A673 (cell line): ENCODE measurements at regions not wholly inside any gene's neighbourhood (a gene's known extent, or its start where the extent isn't known, plus 50 kb on each side); places are given as distances from the start of the nearest gene placed in this dataset.

ENCODE experiments used
- BruUV-seq: library from RNA; stranded (reverse); fragments of 400-500 nt; replicated peaks from 2 replicates; lab custom pipeline; 2021; lab: Mats Ljungman, UMichigan
- CTCF ChIA-PET: fragments of 300-600 bp; sonication (Branson Sonifier 250); formaldehyde crosslinking; loops from one replicate; lab custom pipeline; 2022; ENCODE audit warnings: antibody characterized with exemption; lab: Charles Lee
- POLR2A ChIA-PET: fragments of 300-600 bp; sonication (Branson Sonifier 250); formaldehyde crosslinking; loops from one replicate; lab custom pipeline; 2022; ENCODE audit warnings: antibody characterized with exemption; ENCODE audit not compliant: low non-redundant PET; lab: Charles Lee
- DNase-seq: peaks from one replicate; pipeline ENCODE4 v3.0.0-alpha.2; 2015; ENCODE audit warnings: low spot score
- H3K27ac ChIP-seq: fragments of 200-600 bp; sonication (generic); 2 replicates; pipeline ENCODE4 v1.5.1; 2016; ENCODE audit warnings: mixed run types, low read depth, mild to moderate bottlenecking, mixed read lengths, antibody characterized with exemption, low read length; ENCODE audit not compliant: poor library complexity, severe bottlenecking
- H3K27me3 ChIP-seq: fragments of 200-600 bp; sonication (generic); replicated peaks from 2 replicates; pipeline ENCODE4 v1.6.1; 2017; ENCODE audit warnings: mixed run types, low read depth, mild to moderate bottlenecking, mixed read lengths, antibody characterized with exemption, low read length; ENCODE audit not compliant: insufficient read depth, poor library complexity
- H3K36me3 ChIP-seq: fragments of 200-600 bp; sonication (generic); 2 replicates; pipeline ENCODE4 v1.6.1; 2016; ENCODE audit warnings: mixed run types, mild to moderate bottlenecking, mixed read lengths, antibody characterized with exemption, low read length; ENCODE audit not compliant: insufficient read depth, poor library complexity, severe bottlenecking
- H3K4me1 ChIP-seq: fragments of 200-600 bp; sonication (generic); 2 replicates; pipeline ENCODE4 v1.6.1; 2017; ENCODE audit warnings: mixed run types, mild to moderate bottlenecking, mixed read lengths, antibody characterized with exemption, low read length; ENCODE audit not compliant: insufficient read depth, poor library complexity, severe bottlenecking
- H3K4me3 ChIP-seq: fragments of 200-600 bp; sonication (generic); 2 replicates; pipeline ENCODE4 v1.5.1; 2016; ENCODE audit warnings: low read depth, mixed run types, mild to moderate bottlenecking, mixed read lengths, low read length; ENCODE audit not compliant: poor library complexity, severe bottlenecking
- H3K9me3 ChIP-seq: fragments of 200-600 bp; sonication (generic); 2 replicates; pipeline ENCODE4 v1.6.1; 2016; ENCODE audit warnings: mixed run types, low read depth, mild to moderate bottlenecking, mixed read lengths, antibody characterized with exemption, low read length; ENCODE audit not compliant: poor library complexity, severe bottlenecking
- EZH2 ChIP-seq: fragments of 200-600 bp; sonication (generic); IDR thresholded peaks from 2 replicates; pipeline ENCODE4 v1.6.1; 2017; ENCODE audit warnings: borderline replicate concordance, low read depth, mild to moderate bottlenecking, mixed read lengths, antibody characterized with exemption, low read length; ENCODE audit not compliant: poor library complexity, severe bottlenecking
- intact Hi-C: fragments of 100-400 bp; cut with micrococcal nuclease; formaldehyde crosslinking; loops from one replicate; pipeline ENCODE4 v1.10.0; 2022; ENCODE audit not compliant: unreplicated experiment
- TF ChIP-seq, protein P1 (sequence below): fragments of 300-800, 200-600 bp; sonication (generic); conservative IDR thresholded peaks from 2 replicates; pipeline ENCODE4 v1.5.1; 2017; ENCODE audit warnings: low read depth, mild to moderate bottlenecking, antibody characterized with exemption, low read length, moderate library complexity, mixed read lengths

DNA sequence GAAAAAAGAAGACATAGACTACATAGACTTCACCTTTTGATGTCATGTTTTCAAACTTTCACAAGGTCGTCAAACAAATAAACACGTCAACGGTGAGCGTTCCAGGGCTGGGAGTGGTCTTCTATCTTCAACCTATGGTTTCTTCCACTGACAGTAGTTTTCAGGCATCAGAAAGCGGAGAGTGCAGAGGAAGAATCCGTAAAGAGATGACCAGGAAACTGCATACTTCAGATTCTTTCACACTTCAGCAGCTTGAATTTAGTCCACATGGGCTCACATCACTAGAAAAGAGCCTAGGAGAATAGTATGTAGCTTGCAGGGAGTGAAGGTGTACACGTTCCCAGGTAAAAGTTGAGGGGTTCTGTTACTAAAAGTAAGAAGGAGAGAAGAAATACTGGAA is 58.5 kb downstream of the NPY1R start:
- Histone ChIP-seq H3K27ac (no peak overlapping the region), H3K4me3 (no peak overlapping the region), H3K9me3 (no peaks in the 10 kb centered on the region), H3K36me3 (no peaks in the 10 kb centered on the region), H3K4me1 (no peaks in the 10 kb centered on the region), H3K27me3 (no peaks in the 10 kb centered on the region)
- no peak for DNase-seq
- POLR2A ChIA-PET = no interaction called here
- intact Hi-C loops = no loop called here
- CTCF ChIA-PET = no interaction called here
- BruUV-seq = no TSS peak
- no peak for TF ChIP-seq EZH2
- TF ChIP-seq, protein P1, sequence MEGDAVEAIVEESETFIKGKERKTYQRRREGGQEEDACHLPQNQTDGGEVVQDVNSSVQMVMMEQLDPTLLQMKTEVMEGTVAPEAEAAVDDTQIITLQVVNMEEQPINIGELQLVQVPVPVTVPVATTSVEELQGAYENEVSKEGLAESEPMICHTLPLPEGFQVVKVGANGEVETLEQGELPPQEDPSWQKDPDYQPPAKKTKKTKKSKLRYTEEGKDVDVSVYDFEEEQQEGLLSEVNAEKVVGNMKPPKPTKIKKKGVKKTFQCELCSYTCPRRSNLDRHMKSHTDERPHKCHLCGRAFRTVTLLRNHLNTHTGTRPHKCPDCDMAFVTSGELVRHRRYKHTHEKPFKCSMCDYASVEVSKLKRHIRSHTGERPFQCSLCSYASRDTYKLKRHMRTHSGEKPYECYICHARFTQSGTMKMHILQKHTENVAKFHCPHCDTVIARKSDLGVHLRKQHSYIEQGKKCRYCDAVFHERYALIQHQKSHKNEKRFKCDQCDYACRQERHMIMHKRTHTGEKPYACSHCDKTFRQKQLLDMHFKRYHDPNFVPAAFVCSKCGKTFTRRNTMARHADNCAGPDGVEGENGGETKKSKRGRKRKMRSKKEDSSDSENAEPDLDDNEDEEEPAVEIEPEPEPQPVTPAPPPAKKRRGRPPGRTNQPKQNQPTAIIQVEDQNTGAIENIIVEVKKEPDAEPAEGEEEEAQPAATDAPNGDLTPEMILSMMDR = no peak

DNA sequence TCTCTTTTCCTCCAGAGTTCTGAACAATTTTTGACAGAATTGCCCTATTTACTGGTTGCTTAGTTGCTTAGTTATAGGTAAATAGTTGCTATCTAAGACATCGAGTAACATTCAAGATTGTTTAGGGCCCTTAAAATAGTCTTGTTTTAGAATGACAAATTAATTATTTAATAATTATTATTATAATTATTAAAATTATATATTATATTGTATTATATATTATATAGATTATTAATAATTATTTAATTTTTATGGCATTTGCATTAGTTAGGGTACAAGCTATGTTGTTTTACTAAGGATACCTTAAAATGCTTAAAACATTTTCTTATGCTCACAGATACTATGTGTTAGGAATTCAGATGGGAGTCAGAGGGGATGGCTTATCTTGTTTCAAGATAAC is 59.2 kb downstream of the NPY1R start:
- intact Hi-C loops = no loop called here
- DNase-seq = no peak
- ChIA-PET POLR2A (interaction anchor here (0.5 kb wide), 1 partner anchor 267 kb away, joined by 3 read pairs; no protein-coding TSS in a partner anchor), CTCF (no interaction called here)
- no peak overlapping the region for H3K27ac ChIP-seq
- no TSS peak for BruUV-seq
- no peaks in the 10 kb centered on the region for H3K36me3 ChIP-seq
- no peaks in the 10 kb centered on the region for H3K27me3 ChIP-seq
- no peak for TF ChIP-seq EZH2
- TF ChIP-seq, protein P1 = no peak
- no peaks in the 10 kb centered on the region for H3K9me3 ChIP-seq
- H3K4me1 ChIP-seq = no peaks in the 10 kb centered on the region
- H3K4me3 ChIP-seq = no peak overlapping the region

DNA sequence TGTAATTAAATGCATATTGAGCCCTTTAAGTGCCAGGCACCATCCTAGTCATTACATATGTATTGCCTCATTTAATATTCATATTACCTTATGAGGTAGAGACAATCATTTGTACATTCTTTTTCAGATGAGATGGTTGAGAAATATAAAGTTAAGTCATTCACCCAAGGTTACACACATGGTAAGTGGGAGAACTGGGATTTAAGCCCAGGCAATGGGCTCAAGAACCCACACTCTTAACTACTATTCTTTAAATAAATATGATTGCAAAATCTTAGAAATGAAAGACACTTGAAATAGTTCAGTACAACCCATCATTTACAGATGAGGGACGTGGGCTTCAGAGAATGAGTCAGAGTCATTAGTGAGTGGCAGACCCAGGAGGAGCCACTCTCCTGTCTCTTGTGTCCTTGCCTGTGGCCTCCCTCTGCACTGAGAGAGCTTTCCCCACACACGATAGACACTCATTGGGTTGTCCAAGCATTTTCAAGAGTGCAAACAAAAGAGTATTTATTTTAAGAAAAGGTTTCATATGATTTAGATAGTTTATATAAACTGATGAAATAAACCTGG is 60.8 kb downstream of the NPY1R start:
- BruUV-seq = no TSS peak
- POLR2A ChIA-PET = no interaction called here

More for the DNA sequence above, 60.8 kb downstream of the NPY1R start:
- no peaks in the 10 kb centered on the region for H3K27me3 ChIP-seq
- H3K4me1 ChIP-seq = no peaks in the 10 kb centered on the region
- intact Hi-C loops = no loop called here
- CTCF ChIA-PET = no interaction called here
- no peak for DNase-seq
- no peak overlapping the region for H3K27ac ChIP-seq
- TF ChIP-seq, protein P1 = no peak
- TF ChIP-seq EZH2 = no peak
- H3K36me3 ChIP-seq = no peaks in the 10 kb centered on the region
- H3K9me3 ChIP-seq = no peaks in the 10 kb centered on the region
- no peak overlapping the region for H3K4me3 ChIP-seq
